GM20000 (cell line): ENCODE measurements at regions not wholly inside any gene's neighbourhood (a gene's known extent, or its start where the extent isn't known, plus 50 kb on each side); places are given as distances from the start of the nearest gene placed in this dataset.

ENCODE experiments used
- DNase-seq: peaks from one replicate; pipeline ENCODE4 v3.0.0; 2012; ENCODE audit warnings: low spot score
- CTCF ChIP-seq: IDR thresholded peaks from 2 replicates; pipeline ENCODE4 v1.5.1; 2012; ENCODE audit warnings: mild to moderate bottlenecking, control low read depth; ENCODE audit errors: extremely low read depth, missing control alignments

DNA sequence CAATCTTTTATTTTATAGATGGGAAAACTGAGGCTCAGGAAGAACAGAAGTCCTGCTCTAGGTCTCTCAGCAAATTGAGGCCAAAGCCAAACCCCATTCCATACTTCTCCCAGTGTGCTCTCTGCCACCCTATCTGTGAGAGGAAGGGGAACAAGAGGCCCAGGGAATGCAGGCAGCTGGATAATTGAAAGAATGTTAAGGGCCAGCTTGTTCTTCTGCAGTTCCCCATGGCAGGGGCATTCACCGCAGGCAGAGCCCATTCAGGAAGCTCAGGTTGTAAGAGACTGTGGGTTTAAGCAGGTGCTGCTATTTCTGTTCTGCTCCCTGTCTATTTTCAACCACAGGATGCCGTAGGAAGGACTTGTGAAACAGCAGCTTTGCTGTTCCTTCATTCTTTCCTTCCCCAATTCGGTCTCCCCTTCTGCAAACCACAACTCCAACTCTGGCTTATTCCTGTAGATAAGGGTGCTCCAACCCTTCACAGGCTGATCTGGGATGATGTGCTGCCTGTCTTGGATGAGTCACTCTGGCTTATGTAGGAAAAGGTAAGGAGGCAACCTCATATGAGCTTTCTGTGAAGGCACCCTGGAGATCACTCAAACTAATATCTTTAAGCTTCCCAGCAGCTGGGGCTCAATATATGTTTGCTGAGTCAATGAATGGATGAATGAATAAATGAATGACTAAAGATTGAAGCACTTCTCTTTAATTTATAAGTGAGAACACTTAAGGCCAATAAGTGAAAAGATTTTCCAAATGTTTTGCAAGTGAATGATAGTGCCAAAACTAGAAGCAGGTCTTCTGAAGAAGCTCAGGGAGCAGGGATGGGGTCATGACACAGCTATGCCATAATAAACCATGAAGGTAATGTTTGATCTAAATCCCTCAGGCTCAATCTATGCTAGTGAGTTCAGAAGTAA, 377.6 kb downstream of the BRINP1 start:
- no peak for TF ChIP-seq CTCF
- no peak for DNase-seq

- no peak for DNase-seq
- no peak for TF ChIP-seq CTCF
Measured at GRCh38 chr9:118992813-118993794, 376.1 kb downstream of the BRINP1 start.

DNA sequence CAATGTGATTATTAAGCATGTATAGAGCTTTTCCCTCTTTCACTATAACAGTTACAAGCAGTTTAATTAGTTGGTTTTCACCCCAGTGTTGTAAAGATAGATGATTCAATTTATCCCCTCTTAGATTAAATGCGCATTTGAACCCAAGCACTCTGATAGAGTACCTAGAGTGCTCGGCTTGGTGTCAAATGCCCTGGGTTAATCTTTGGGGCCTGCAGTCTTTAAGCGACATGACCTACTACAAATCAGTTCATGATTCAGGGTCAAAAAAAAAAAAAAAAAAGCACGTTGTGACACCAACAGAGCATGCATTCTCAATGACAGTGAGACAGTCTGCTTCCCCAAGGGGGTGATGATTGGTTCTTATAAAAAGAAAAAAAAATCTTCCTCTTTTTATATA, 375.3 kb downstream of the BRINP1 start:
- DNase-seq, result no peak

DNA sequence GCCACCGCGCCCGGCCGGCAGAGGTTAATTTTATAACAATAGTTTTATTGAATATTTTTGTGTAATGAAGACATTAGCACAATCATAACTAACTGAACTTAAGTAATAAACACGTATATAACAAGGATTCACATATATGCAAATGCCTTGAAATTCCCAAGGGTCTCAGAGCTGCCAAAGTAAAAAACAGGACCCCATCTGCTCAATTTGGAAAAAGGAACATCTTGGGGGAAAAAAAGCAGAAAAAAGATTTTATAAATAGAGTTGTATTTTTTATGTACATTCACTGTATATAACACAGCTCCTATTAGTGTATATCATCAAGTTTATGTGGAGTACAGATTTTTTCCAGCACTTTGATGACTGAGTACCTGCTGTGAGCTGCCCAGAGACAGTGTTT, 366.7 kb downstream of the BRINP1 start:
- TF ChIP-seq CTCF, result no peak
- no peak for DNase-seq

More for the DNA sequence above, 375.3 kb downstream of the BRINP1 start:
- no peak for TF ChIP-seq CTCF

DNA sequence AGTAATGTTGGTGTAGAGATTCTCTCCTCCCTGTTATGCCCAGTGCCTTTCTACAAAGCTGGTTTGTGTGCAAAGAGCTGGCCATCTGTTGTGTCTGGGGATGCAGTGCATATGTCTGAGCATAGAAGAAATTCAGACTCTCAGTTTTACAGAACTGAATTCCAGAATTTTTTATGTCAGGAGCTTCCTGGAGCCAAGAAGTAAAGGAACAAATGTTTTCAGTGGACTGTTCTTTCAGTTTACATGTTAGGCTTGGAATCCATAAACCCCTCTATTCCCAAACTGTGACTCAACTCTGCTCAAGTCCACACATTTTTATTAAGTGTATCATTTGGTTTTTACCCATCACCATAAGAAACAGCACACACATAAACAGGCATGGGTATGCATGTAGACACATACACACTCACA, 366.0 kb downstream of the BRINP1 start:
- DNase-seq, result no peak

DNA sequence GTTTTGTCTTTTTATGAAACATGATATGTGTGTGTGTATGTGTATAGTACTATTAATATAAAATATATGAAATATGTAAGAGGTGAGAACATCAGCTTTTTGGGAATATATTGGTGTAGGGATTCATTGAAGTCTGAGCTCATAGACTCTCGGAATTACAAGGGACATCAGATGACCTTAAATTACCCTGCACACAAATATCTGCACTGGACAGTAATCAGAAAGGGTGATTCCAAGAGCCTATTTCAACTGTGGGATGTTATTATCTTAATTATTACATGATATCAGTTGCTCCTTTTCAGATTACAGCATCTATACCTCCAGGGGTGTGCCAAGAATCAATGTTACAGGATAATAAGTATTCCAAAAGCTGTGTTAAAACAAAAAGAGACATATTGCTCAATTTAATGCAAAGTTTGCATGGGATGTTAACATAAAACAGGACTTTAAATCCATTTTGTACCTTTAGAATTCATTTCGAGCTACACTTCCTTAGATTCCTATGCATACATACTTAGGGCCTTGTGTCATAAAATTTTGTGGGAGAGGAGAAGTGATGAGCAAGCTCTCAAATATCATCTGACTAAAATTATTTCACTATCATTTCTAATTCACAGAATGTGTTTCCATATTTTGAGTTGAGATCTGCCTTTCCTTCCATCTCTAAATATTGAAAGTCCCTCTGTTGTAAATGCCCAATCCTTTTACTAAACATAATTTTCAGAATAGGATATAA, 365.2 kb downstream of the BRINP1 start:
- DNase-seq, result no peak
- TF ChIP-seq CTCF, result no peak

More for the DNA sequence above, 366.0 kb downstream of the BRINP1 start:
- no peak for TF ChIP-seq CTCF
